ENCODE measurements at regions not wholly inside any gene's neighbourhood (a gene's known extent, or its start where the extent isn't known, plus 50 kb on each side); places are given as distances from the start of the nearest gene placed in this dataset.

- no peak for DNase-seq (ENCODE audit: low spot score)
Observed at GRCh38 chr2:150705767-150706166, 218.3 kb upstream of the RND3 start.

GRCh38 chr2:150705357-150705756, 217.9 kb upstream of the RND3 start:
- no peak for DNase-seq (ENCODE audit: low spot score)

GRCh38 chr2:150702791-150703190, 215.3 kb upstream of the RND3 start:
- DNase-seq (ENCODE audit: low spot score): no peak

- DNase-seq (ENCODE audit: low spot score): no peak
Observed at GRCh38 chr2:150700666-150701580, 213.5 kb upstream of the RND3 start.

GRCh38 chr2:150699218-150699617, 211.8 kb upstream of the RND3 start:
- DNase-seq (ENCODE audit: low spot score): no peak

GRCh38 chr2:150698016-150698661, 210.7 kb upstream of the RND3 start:
- no peak for DNase-seq (ENCODE audit: low spot score)

- DNase-seq (ENCODE audit: low spot score): no peak
Observed at GRCh38 chr2:150697596-150697995, 210.1 kb upstream of the RND3 start.

- DNase-seq (ENCODE audit: low spot score): no peak
Observed at GRCh38 chr2:150695451-150696135, 208.1 kb upstream of the RND3 start.

GRCh38 chr2:150693556-150693955, 206.1 kb upstream of the RND3 start:
- no peak for DNase-seq (ENCODE audit: low spot score)

- no peak for DNase-seq (ENCODE audit: low spot score)
Observed at GRCh38 chr2:150690870-150691269, 203.4 kb upstream of the RND3 start.

GRCh38 chr2:150690261-150690660, 202.8 kb upstream of the RND3 start:
- DNase-seq (ENCODE audit: low spot score): no peak

- DNase-seq (ENCODE audit: low spot score): no peak
Observed at GRCh38 chr2:150689590-150689989, 202.1 kb upstream of the RND3 start.

GRCh38 chr2:150688016-150688415, 200.5 kb upstream of the RND3 start:
- no peak for DNase-seq (ENCODE audit: low spot score)

GRCh38 chr2:150686391-150686790, 198.9 kb upstream of the RND3 start:
- no peak for DNase-seq (ENCODE audit: low spot score)

GRCh38 chr2:150681120-150681804, 193.8 kb upstream of the RND3 start:
- DNase-seq (ENCODE audit: low spot score): peak; percentile 85

- DNase-seq (ENCODE audit: low spot score): peak; percentile 64
Observed at GRCh38 chr2:150679456-150680120, 192.1 kb upstream of the RND3 start.

- no peak for DNase-seq (ENCODE audit: low spot score)
Observed at GRCh38 chr2:150677551-150677950, 190.1 kb upstream of the RND3 start.

- DNase-seq (ENCODE audit: low spot score): no peak
Observed at GRCh38 chr2:150676747-150677383, 189.4 kb upstream of the RND3 start.

GRCh38 chr2:150675807-150676206, 188.3 kb upstream of the RND3 start:
- DNase-seq (ENCODE audit: low spot score): no peak

GRCh38 chr2:150674283-150674682, 186.8 kb upstream of the RND3 start:
- DNase-seq (ENCODE audit: low spot score): no peak

- DNase-seq (ENCODE audit: low spot score): no peak
Observed at GRCh38 chr2:150672311-150672710, 184.8 kb upstream of the RND3 start.

All from A172 (cell line).